Tibial artery (tissue), 4 donors: ENCODE measurements at regions not wholly inside any gene's neighbourhood (a gene's known extent, or its start where the extent isn't known, plus 50 kb on each side); places are given as distances from the start of the nearest gene placed in this dataset.

Source experiments
- DNase-seq, 2 donors: peaks; one replicate each; pipeline ENCODE4 v3.0.0-alpha.2; 2019
- H3K27ac ChIP-seq, 2 donors: fragments of 200-600 bp; sonication (generic) in 1 of 2; 1 replicate in 1 of 2; 2 replicates in 1 of 2; pipeline ENCODE4 v1.5.1; 2018 to 2019; ENCODE audit warnings: mild to moderate bottlenecking in 1 of 2
- H3K27me3 ChIP-seq, 2 donors: fragments of 200-600 bp; sonication (generic) in 1 of 2; one replicate each; pipeline versions ENCODE4 v1.5.1 to v1.6.0; 2016 to 2019
- H3K36me3 ChIP-seq, 3 donors: fragments of 200-600 bp; sonication (generic) in 2 of 3; one replicate each; pipeline ENCODE4 v1.5.1; 2016 to 2019; ENCODE audit warnings: mild to moderate bottlenecking in 2 of 3
- H3K4me1 ChIP-seq, 4 donors: fragments of 200-600 bp; sonication (generic) in 2 of 4; 1 replicate in 3 of 4; 2 replicates in 1 of 4; pipeline ENCODE4 v1.5.1; 2016 to 2019
- H3K4me3 ChIP-seq, 2 donors: fragments of 200-600 bp; sonication (generic) in 1 of 2; 1 replicate in 1 of 2; 2 replicates in 1 of 2; pipeline ENCODE4 v1.5.1; 2018 to 2019; ENCODE audit warnings: mild to moderate bottlenecking in 2 of 2
- H3K9me3 ChIP-seq, 3 donors: fragments of 200-600 bp; sonication (generic) in 1 of 3; one replicate each; pipeline ENCODE4 v1.5.1; 2016 to 2019
- CTCF ChIP-seq, 2 experiments: fragments of 200-600 bp in 1 of 2; fragments of 450-650 bp in 1 of 2; IDR thresholded peaks; one replicate each; pipeline ENCODE4 v1.5.1; 2017 to 2019; ENCODE audit warnings: antibody characterized with exemption in 2 of 2, mild to moderate bottlenecking in 1 of 2, moderate library complexity in 1 of 2
- intact Hi-C: fragments of 100-400 bp; cut with DNase I; formaldehyde crosslinking; loops from one replicate; pipeline ENCODE4 v1.15.0; 2023; ENCODE audit warnings: low total_unique reads

GRCh38 chr2:65716698-65717097 lies 284.3 kb upstream of the SPRED2 start:
- DNase-seq: no peak
- H3K9me3 ChIP-seq: no peaks in the 10 kb centered on the region
- H3K4me1 ChIP-seq: no peaks in the 10 kb centered on the region
- H3K4me3 ChIP-seq: no peak overlapping the region
- intact Hi-C loops: no loop called here
- TF ChIP-seq CTCF (IDR thresholded peaks at IDR 0.05): no peak
- H3K27me3 ChIP-seq: no peaks in the 10 kb centered on the region
- no peak overlapping the region for H3K27ac ChIP-seq
- H3K36me3 ChIP-seq: no peaks in the 10 kb centered on the region

GRCh38 chr2:65715323-65715722 lies 282.9 kb upstream of the SPRED2 start:
- TF ChIP-seq CTCF (IDR thresholded peaks at IDR 0.05): no peak
- no peaks in the 10 kb centered on the region for H3K36me3 ChIP-seq
- no peaks in the 10 kb centered on the region for H3K27me3 ChIP-seq
- no peak for DNase-seq
- H3K4me1 ChIP-seq: no peaks in the 10 kb centered on the region
- H3K27ac ChIP-seq: no peak overlapping the region
- H3K4me3 ChIP-seq: no peak overlapping the region
- intact Hi-C loops: no loop called here
- H3K9me3 ChIP-seq: no peaks in the 10 kb centered on the region

- intact Hi-C loops: no loop called here
- H3K4me3 ChIP-seq: no peak overlapping the region
- H3K27ac ChIP-seq: no peak overlapping the region
- no peak for DNase-seq
- H3K4me1 ChIP-seq: no peaks in the 10 kb centered on the region
- no peaks in the 10 kb centered on the region for H3K9me3 ChIP-seq
- H3K27me3 ChIP-seq: no peaks in the 10 kb centered on the region
- no peaks in the 10 kb centered on the region for H3K36me3 ChIP-seq
- no peak for TF ChIP-seq CTCF (IDR thresholded peaks at IDR 0.05)
These were observed 282.5 kb upstream of the SPRED2 start for GRCh38 chr2:65714866-65715265.

GRCh38 chr2:65711863-65712262 lies 279.5 kb upstream of the SPRED2 start:
- Histone ChIP-seq H3K27me3 (no peaks in the 10 kb centered on the region), H3K9me3 (no peaks in the 10 kb centered on the region), H3K4me3 (no peak overlapping the region), H3K4me1 (no peaks in the 10 kb centered on the region), H3K36me3 (no peaks in the 10 kb centered on the region), H3K27ac (no peak overlapping the region)
- no peak for TF ChIP-seq CTCF (IDR thresholded peaks at IDR 0.05)
- no peak for DNase-seq
- intact Hi-C loops: no loop called here

GRCh38 chr2:65710779-65711295 lies 278.4 kb upstream of the SPRED2 start:
- Histone ChIP-seq H3K4me1 (no peaks in the 10 kb centered on the region), H3K9me3 (no peaks in the 10 kb centered on the region), H3K27ac (no peak overlapping the region), H3K36me3 (no peaks in the 10 kb centered on the region), H3K27me3 (no peaks in the 10 kb centered on the region), H3K4me3 (no peak overlapping the region)
- TF ChIP-seq CTCF (IDR thresholded peaks at IDR 0.05): no peak
- DNase-seq: no peak
- intact Hi-C loops: no loop called here

GRCh38 chr2:65710356-65710755 lies 278.0 kb upstream of the SPRED2 start:
- H3K4me1 ChIP-seq: no peaks in the 10 kb centered on the region
- TF ChIP-seq CTCF (IDR thresholded peaks at IDR 0.05): no peak
- no peaks in the 10 kb centered on the region for H3K27me3 ChIP-seq
- no peak for DNase-seq
- no peak overlapping the region for H3K27ac ChIP-seq
- intact Hi-C loops: no loop called here
- H3K4me3 ChIP-seq: no peak overlapping the region
- no peaks in the 10 kb centered on the region for H3K9me3 ChIP-seq
- H3K36me3 ChIP-seq: no peaks in the 10 kb centered on the region
